DND-41 (cell line): ENCODE measurements at regions not wholly inside any gene's neighbourhood (a gene's known extent, or its start where the extent isn't known, plus 50 kb on each side); places are given as distances from the start of the nearest gene placed in this dataset.

ENCODE experiments used
- ATAC-seq: fragments of 200-7000 bp; cut with Tn5 transposase; 3 replicates; pipeline ENCODE4 v1.9.1; 2021; ENCODE audit warnings: low read depth; ENCODE audit not compliant: insufficient read depth
- DNase-seq: peaks from one replicate; pipeline ENCODE4 v3.0.0-alpha.2; 2020
- H2AFZ ChIP-seq: 2 replicates; pipeline ENCODE4 v1.6.0; 2012; ENCODE audit warnings: low read depth, low read length
- H3K27ac ChIP-seq: 2 replicates; pipeline ENCODE4 v1.5.1; 2012; ENCODE audit warnings: low read length, inconsistent platforms
- H3K27me3 ChIP-seq: fragments of 200-600 bp; sonication (generic); 2 replicates; pipeline ENCODE4 v1.6.0; 2012; ENCODE audit warnings: low read length, mild to moderate bottlenecking, inconsistent platforms; ENCODE audit not compliant: insufficient read depth, poor library complexity
- H3K36me3 ChIP-seq: 2 replicates; pipeline ENCODE4 v1.5.1; 2012; ENCODE audit warnings: low read length, inconsistent platforms; ENCODE audit not compliant: insufficient read depth
- H3K4me1 ChIP-seq: 2 replicates; pipeline ENCODE4 v1.5.1; 2012; ENCODE audit warnings: mild to moderate bottlenecking, low read length; ENCODE audit not compliant: insufficient read depth
- H3K4me2 ChIP-seq: 2 replicates; pipeline ENCODE4 v1.6.0; 2012; ENCODE audit warnings: mild to moderate bottlenecking, moderate library complexity, low read length, inconsistent platforms; ENCODE audit not compliant: insufficient read depth
- H3K4me3 ChIP-seq, 2 experiments: fragments of 200-600 bp in 1 of 2; shearing (Covaris generic) in 1 of 2; 2 replicates each; pipeline ENCODE4 v1.5.1; 2012 to 2016; ENCODE audit warnings: inconsistent platforms in 2 of 2, low read length in 2 of 2, mild to moderate bottlenecking in 2 of 2, low read depth in 1 of 2, moderate library complexity in 1 of 2
- H3K79me2 ChIP-seq: 2 replicates; pipeline ENCODE4 v1.6.0; 2012; ENCODE audit warnings: low read length, inconsistent platforms; ENCODE audit not compliant: insufficient read depth
- H3K9ac ChIP-seq: 2 replicates; pipeline ENCODE4 v1.6.0; 2012; ENCODE audit warnings: low read depth, mild to moderate bottlenecking, inconsistent platforms, low read length, moderate library complexity
- H3K9me3 ChIP-seq: 2 replicates; pipeline ENCODE4 v1.5.1; 2012; ENCODE audit warnings: low read length, moderate library complexity, mild to moderate bottlenecking, inconsistent platforms; ENCODE audit not compliant: insufficient read depth, severe bottlenecking
- H4K20me1 ChIP-seq: 2 replicates; pipeline ENCODE4 v1.6.0; 2012; ENCODE audit warnings: low read length; ENCODE audit not compliant: insufficient read depth
- CTCF ChIP-seq: IDR thresholded peaks from 2 replicates; pipeline ENCODE4 v1.5.1; 2012; ENCODE audit warnings: borderline replicate concordance, low read length, moderate library complexity, mild to moderate bottlenecking; ENCODE audit not compliant: poor library complexity, severe bottlenecking; ENCODE audit errors: extremely low read depth
- EZH2 ChIP-seq: IDR thresholded peaks from 3 replicates; pipeline ENCODE4 v1.6.1; 2012; ENCODE audit warnings: borderline replicate concordance, low read depth, mild to moderate bottlenecking, moderate library complexity, low read length, inconsistent platforms; ENCODE audit not compliant: severe bottlenecking

DNA sequence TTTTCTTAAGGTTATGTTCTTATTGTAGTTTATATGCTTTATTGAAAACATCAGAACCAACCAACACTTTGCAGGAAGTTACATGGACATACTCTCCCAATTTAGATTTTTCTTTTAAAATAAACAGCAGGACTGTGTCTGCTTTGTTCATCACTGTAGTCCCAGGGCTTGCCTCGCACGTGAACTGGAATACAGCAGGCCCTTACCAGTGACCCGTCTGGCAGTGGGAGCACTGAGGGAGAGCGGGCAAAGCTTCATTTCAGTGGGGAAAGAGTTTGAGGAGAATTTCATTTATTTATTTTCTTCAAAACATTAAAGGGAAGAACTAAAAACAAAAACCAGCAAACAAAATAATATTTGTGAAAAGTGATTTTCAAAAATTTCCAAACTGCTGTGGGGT lies 230.8 kb downstream of the PAX1 start:
- Histone ChIP-seq H3K79me2 (no peaks in the 10 kb centered on the region), H3K27me3 (peaks cover 3% of the 10 kb centered on the region), H3K4me3 (no peak overlapping the region), H3K27ac (no peak overlapping the region), H3K4me2 (no peak overlapping the region), H3K9me3 (no peaks in the 10 kb centered on the region), H4K20me1 (no peaks in the 10 kb centered on the region), H3K9ac (no peak overlapping the region), H2AFZ (no peak overlapping the region), H3K4me1 (no peaks in the 10 kb centered on the region), H3K36me3 (no peaks in the 10 kb centered on the region)
- ATAC-seq (no peak), DNase-seq (no peak)
- TF ChIP-seq CTCF: no peak
- no peak for TF ChIP-seq EZH2

DNA sequence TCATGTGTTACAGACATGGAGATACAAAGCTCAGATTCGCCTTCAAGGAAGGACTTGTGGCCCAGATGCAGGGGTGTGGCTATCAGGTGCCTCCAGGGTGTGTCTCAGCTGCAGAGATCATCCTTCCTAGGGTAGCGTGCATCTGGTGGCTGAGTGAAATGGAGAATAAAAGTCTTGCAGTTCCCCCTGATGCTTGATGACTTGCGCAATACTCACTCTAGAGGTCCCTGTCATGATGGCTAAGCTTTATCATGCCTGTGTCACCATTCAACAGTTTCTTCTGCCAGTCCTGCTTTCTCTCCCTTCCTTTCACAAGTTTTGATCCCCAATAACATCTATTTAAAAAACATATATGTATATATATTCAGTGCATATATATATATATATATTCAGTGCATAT lies 228.1 kb downstream of the PAX1 start:
- no peaks in the 10 kb centered on the region for H4K20me1 ChIP-seq
- no peak overlapping the region for H3K4me3 ChIP-seq
- H3K9me3 ChIP-seq: no peaks in the 10 kb centered on the region
- no peaks in the 10 kb centered on the region for H3K36me3 ChIP-seq
- H3K27ac ChIP-seq: no peak overlapping the region
- peaks cover 3% of the 10 kb centered on the region for H3K27me3 ChIP-seq
- H3K4me2 ChIP-seq: no peak overlapping the region
- H3K4me1 ChIP-seq: no peaks in the 10 kb centered on the region
- H3K79me2 ChIP-seq: no peaks in the 10 kb centered on the region
- DNase-seq: no peak
- H3K9ac ChIP-seq: no peak overlapping the region
- TF ChIP-seq CTCF (no peak), EZH2 (no peak)
- no peak for ATAC-seq
- no peak overlapping the region for H2AFZ ChIP-seq

- no peaks in the 10 kb centered on the region for H3K79me2 ChIP-seq
- no peak for ATAC-seq
These were observed 215.8 kb downstream of the PAX1 start for GRCh38 chr20:21921251-21921650.

More at GRCh38 chr20:21921251-21921650, 215.8 kb downstream of the PAX1 start:
- no peak overlapping the region for H3K9ac ChIP-seq
- no peak for DNase-seq
- no peaks in the 10 kb centered on the region for H3K27me3 ChIP-seq
- no peak overlapping the region for H3K4me3 ChIP-seq
- no peaks in the 10 kb centered on the region for H3K36me3 ChIP-seq
- H3K4me2 ChIP-seq: no peak overlapping the region
- no peak overlapping the region for H3K27ac ChIP-seq
- no peaks in the 10 kb centered on the region for H3K4me1 ChIP-seq
- H4K20me1 ChIP-seq: no peaks in the 10 kb centered on the region
- H2AFZ ChIP-seq: no peak overlapping the region
- H3K9me3 ChIP-seq: no peaks in the 10 kb centered on the region
- TF ChIP-seq EZH2: no peak
- TF ChIP-seq CTCF: no peak
